Suprapubic skin (tissue), 4 donors: ENCODE measurements at regions not wholly inside any gene's neighbourhood (a gene's known extent, or its start where the extent isn't known, plus 50 kb on each side); places are given as distances from the start of the nearest gene placed in this dataset.

Experiments used
- EP300 ChIP-seq: sonication (generic); formaldehyde crosslinking; IDR thresholded peaks from one replicate; pipeline ENCODE4 v1.6.1; 2017; ENCODE audit warnings: antibody characterized with exemption
- POLR2A ChIP-seq, 2 donors: fragments of 450-650 bp; IDR thresholded peaks; one replicate each; pipeline ENCODE4 v1.6.1; 2017; ENCODE audit warnings: antibody characterized with exemption in 2 of 2, mild to moderate bottlenecking in 2 of 2, moderate library complexity in 2 of 2
- POLR2AphosphoS5 ChIP-seq, 3 donors: sonication (generic); formaldehyde crosslinking; IDR thresholded peaks; one replicate each; pipeline ENCODE4 v1.6.1; 2017; ENCODE audit warnings: antibody characterized with exemption in 3 of 3
- TF ChIP-seq, protein P1 (sequence below), 2 donors: fragments of 200-600 bp in 1 of 2; fragments of 450-650 bp in 1 of 2; sonication (generic) in 1 of 2; IDR thresholded peaks; one replicate each; pipeline ENCODE4 v1.5.1; 2016 to 2019; ENCODE audit warnings: antibody characterized with exemption in 2 of 2, mild to moderate bottlenecking in 1 of 2, moderate library complexity in 1 of 2

GRCh38 chr6:27685279-27685678 is 212.4 kb upstream of the ZNF184 start:
- TF ChIP-seq, protein P1, sequence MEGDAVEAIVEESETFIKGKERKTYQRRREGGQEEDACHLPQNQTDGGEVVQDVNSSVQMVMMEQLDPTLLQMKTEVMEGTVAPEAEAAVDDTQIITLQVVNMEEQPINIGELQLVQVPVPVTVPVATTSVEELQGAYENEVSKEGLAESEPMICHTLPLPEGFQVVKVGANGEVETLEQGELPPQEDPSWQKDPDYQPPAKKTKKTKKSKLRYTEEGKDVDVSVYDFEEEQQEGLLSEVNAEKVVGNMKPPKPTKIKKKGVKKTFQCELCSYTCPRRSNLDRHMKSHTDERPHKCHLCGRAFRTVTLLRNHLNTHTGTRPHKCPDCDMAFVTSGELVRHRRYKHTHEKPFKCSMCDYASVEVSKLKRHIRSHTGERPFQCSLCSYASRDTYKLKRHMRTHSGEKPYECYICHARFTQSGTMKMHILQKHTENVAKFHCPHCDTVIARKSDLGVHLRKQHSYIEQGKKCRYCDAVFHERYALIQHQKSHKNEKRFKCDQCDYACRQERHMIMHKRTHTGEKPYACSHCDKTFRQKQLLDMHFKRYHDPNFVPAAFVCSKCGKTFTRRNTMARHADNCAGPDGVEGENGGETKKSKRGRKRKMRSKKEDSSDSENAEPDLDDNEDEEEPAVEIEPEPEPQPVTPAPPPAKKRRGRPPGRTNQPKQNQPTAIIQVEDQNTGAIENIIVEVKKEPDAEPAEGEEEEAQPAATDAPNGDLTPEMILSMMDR (IDR thresholded peaks at IDR 0.05): no peak
- TF ChIP-seq POLR2A (IDR thresholded peaks at IDR 0.05): no peak
- TF ChIP-seq POLR2AphosphoS5 (IDR thresholded peaks at IDR 0.05): no peak
- TF ChIP-seq EP300: no peak
